ENCODE measurements at regions not wholly inside any gene's neighbourhood (a gene's known extent, or its start where the extent isn't known, plus 50 kb on each side); places are given as distances from the start of the nearest gene placed in this dataset.

DNA sequence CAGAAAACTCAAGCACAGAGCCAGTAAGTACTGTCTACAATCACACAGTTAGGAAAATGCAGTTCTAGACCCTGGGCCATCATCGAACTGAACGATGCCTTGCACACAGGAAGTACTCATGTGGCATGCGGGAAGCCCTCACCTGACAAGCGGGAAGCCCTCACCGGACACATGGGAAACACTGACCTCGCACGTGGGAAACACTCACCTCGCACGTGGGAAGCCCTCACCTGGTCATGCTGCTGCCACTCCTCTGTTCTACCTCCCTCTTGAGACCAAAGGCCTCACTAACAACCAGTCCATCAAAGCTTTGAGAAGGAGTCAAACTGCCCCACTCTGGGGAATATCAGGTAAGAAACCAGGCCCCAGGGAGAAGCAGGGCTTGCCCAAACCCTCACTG lies 105.6 kb upstream of the PTPRT start:
- peaks cover 0 to 9% (median 0%) of the 10 kb centered on the region in 9 donors for H3K27me3 ChIP-seq
- no peaks in the 10 kb centered on the region for H3K4me1 ChIP-seq
- no peak for TF ChIP-seq POLR2A (IDR thresholded peaks at IDR 0.05)
- TF ChIP-seq, protein P1, sequence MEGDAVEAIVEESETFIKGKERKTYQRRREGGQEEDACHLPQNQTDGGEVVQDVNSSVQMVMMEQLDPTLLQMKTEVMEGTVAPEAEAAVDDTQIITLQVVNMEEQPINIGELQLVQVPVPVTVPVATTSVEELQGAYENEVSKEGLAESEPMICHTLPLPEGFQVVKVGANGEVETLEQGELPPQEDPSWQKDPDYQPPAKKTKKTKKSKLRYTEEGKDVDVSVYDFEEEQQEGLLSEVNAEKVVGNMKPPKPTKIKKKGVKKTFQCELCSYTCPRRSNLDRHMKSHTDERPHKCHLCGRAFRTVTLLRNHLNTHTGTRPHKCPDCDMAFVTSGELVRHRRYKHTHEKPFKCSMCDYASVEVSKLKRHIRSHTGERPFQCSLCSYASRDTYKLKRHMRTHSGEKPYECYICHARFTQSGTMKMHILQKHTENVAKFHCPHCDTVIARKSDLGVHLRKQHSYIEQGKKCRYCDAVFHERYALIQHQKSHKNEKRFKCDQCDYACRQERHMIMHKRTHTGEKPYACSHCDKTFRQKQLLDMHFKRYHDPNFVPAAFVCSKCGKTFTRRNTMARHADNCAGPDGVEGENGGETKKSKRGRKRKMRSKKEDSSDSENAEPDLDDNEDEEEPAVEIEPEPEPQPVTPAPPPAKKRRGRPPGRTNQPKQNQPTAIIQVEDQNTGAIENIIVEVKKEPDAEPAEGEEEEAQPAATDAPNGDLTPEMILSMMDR (IDR thresholded peaks at IDR 0.05), result no peak
- intact Hi-C loops (cut with DNase I), result no loop called here
- ATAC-seq (no peak), DNase-seq (no peak)
- no peak overlapping the region for H3K27ac ChIP-seq
- WGBS, 4 donors, result 88 to 96% (median 91%) methylated on average over 7 to 9 of the region's 9 CpGs
- no peaks in the 10 kb centered on the region for H3K36me3 ChIP-seq
- no peak overlapping the region for H3K4me3 ChIP-seq
- peaks cover 0 to 11% (median 0%) of the 10 kb centered on the region in 12 donors for H3K9me3 ChIP-seq

- TF ChIP-seq, protein P1 (IDR thresholded peaks at IDR 0.05), result no peak
- TF ChIP-seq POLR2A (IDR thresholded peaks at IDR 0.05), result no peak
- intact Hi-C loops (cut with DNase I), result no loop called here
- no peak for ATAC-seq
Measured at GRCh38 chr20:43294031-43294430, 104.3 kb upstream of the PTPRT start.

GRCh38 chr20:43293068-43293786 lies 103.5 kb upstream of the PTPRT start:
- Histone ChIP-seq H3K36me3 (no peaks in the 10 kb centered on the region), H3K27me3 (peaks cover 0 to 9% (median 0%) of the 10 kb centered on the region in 9 donors), H3K9me3 (peaks cover 0 to 11% (median 0%) of the 10 kb centered on the region in 12 donors), H3K4me3 (no peak overlapping the region), H3K4me1 (no peaks in the 10 kb centered on the region), H3K27ac (no peak overlapping the region)
- DNase-seq (no peak), ATAC-seq (no peak)
- intact Hi-C loops (cut with DNase I), result no loop called here
- 73 to 79% (median 75%) methylated on average over 11 of the region's 11 CpGs for WGBS, 4 donors
- TF ChIP-seq, protein P1 (IDR thresholded peaks at IDR 0.05), result no peak
- TF ChIP-seq POLR2A (IDR thresholded peaks at IDR 0.05), result no peak

More at GRCh38 chr20:43294031-43294430, 104.3 kb upstream of the PTPRT start:
- Histone ChIP-seq H3K36me3 (no peaks in the 10 kb centered on the region), H3K9me3 (peaks cover 0 to 11% (median 0%) of the 10 kb centered on the region in 12 donors), H3K27ac (no peak overlapping the region), H3K4me1 (no peaks in the 10 kb centered on the region), H3K4me3 (no peak overlapping the region), H3K27me3 (peaks cover 0 to 9% (median 0%) of the 10 kb centered on the region in 9 donors)
- DNase-seq, result no peak
- WGBS, 4 donors, result 75 to 88% (median 84%) methylated on average over 4 of the region's 4 CpGs

- no peak for TF ChIP-seq POLR2A (IDR thresholded peaks at IDR 0.05)
- TF ChIP-seq, protein P1 (IDR thresholded peaks at IDR 0.05), result no peak
- intact Hi-C loops (cut with DNase I), result no loop called here
- H3K4me1 ChIP-seq, result no peaks in the 10 kb centered on the region
Measured at GRCh38 chr20:43292222-43292621, 102.5 kb upstream of the PTPRT start.

More at GRCh38 chr20:43292222-43292621, 102.5 kb upstream of the PTPRT start:
- Histone ChIP-seq H3K9me3 (peaks cover 0 to 9% (median 0%) of the 10 kb centered on the region in 12 donors), H3K36me3 (no peaks in the 10 kb centered on the region), H3K4me3 (no peak overlapping the region), H3K27me3 (peaks cover 0 to 9% (median 0%) of the 10 kb centered on the region in 9 donors), H3K27ac (no peak overlapping the region)
- WGBS, 4 donors, result 73 to 82% (median 80%) methylated on average over 3 of the region's 3 CpGs
- ATAC-seq (no peak), DNase-seq (no peak)

Data from heart left ventricle (tissue), 16 donors.